Head of caudate nucleus (tissue), 42 donors: ENCODE measurements at regions not wholly inside any gene's neighbourhood (a gene's known extent, or its start where the extent isn't known, plus 50 kb on each side); places are given as distances from the start of the nearest gene placed in this dataset.
"Not testable (repeated sequence)": the region's sequence is repeated elsewhere in the genome, so short reads cannot be mapped to it uniquely, and the experiment has no call there.

Experiments
- DNase-seq, 42 donors: peaks; one replicate each; pipeline versions ENCODE4 v3.0.0 to v3.0.0-alpha.2; 2020 to 2021; ENCODE audit warnings: mixed read lengths in 7 of 42
- intact Hi-C: fragments of 100-400 bp; cut with DNase I; formaldehyde crosslinking; loops from one replicate; pipeline ENCODE4 v1.15.0; 2022

DNA sequence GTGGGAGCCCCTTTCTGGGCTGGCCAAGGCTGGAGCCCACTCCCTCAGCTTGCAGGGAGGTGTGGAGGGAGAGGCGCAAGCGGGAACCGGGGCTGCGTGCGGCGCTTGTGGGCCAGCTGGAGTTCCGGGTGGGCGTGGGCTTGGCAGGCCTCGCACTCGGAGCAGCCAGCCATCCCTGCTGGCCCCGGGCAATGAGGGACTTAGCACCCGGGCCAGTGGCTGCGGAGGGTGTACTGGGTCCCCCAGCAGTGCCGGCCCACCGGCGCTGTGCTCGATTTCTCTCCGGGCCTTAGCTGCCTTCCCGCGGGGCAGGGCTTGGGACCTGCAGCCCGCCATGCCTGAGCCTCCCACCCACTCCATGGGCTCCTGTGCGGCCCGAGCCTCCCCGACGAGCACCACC is 207.7 kb downstream of the EBLN2 start:
- intact Hi-C loops, DNase-seq: not testable (repeated sequence)

DNA sequence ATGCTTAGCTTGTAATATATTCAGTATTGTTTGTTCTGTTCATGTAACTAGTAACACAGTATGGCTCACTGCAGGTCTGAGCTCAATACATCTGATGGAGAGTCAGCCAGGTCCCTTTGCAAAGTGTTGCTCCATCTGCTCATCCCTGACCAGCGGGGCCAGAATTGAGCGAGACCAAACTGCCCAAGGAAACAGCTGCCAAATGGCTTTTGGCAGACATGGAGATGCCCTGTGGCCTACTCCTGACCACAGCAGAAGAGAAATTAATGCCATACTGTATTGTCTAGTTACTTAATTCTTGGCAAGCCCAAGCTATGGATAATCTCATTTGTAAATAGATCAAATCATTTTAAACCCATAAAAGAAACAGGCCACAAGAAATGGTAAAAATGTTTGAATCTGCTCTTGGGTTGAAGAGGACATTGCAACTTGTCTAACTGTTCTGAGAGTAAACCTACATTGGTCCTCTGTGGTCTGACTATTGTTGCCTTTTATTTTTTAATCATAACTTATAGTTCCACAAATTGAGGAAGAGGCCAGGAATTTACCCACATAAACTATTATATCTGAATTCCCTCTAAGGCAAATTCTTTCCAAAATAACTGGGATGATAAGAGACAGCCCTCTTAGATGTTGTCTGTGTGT is 209.5 kb downstream of the EBLN2 start:
- intact Hi-C loops, result no loop called here

DNA sequence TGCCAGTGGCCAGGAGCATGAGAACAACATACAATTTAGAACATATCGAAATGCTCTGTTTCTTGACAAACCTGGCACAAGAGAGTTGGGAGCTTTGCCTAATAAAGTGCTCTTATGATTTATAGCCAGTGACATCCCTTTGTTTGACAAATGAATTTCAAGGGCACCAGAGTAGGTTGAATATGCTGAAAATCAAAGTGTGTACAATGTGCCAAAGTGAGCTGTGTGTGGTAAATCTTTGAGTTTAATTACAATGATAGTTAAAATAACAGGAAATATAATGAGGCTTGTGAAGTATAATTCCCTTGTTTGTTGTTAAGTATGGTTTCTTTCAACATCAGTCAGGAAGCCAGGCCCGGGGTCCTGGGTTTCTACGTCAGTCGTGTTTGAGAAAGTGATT is 211.9 kb downstream of the EBLN2 start:
- intact Hi-C loops, result no loop called here
- DNase-seq, result no peak

More for the DNA sequence above, 209.5 kb downstream of the EBLN2 start:
- DNase-seq, result no peak

DNA sequence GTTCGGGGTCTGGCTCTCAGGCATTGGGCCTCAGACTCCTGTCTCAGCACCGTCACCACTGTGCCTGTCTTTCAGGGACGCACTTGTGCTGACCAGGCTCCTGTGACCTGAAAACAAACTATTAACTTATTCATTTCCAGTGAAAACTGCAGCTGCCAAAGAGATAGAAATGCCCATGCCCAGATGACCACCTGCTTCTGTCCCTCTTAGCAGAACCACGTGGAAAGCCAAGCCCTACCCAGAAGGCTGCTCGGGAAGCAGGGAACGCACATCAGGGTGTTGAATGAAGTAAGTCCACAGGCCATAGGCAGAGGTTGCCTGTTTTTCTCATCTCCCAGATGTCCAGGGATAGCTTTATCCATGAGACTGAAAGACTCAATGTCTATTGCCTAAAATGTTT is 219.3 kb downstream of the EBLN2 start:
- intact Hi-C loops, result no loop called here
- no peak for DNase-seq

DNA sequence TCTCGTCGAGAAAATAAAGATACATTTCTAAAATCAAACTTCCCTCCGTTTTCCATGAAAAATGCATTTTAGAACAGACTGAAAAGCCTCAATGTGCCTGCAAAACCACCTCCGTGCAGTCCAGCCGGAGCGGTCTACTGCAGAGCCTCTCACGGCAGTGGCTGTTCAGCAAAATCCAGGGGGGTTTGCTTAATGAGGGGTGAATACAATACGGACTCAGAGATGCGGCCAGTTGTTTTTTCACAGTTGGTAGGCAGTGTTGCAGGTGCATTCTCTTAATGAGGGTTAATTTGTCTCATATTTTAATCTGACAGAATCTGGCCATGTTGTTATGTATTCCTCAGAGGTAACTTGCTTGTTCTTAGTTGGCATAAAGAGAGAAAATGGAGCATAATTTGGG is 223.0 kb downstream of the EBLN2 start:
- intact Hi-C loops, result no loop called here
- DNase-seq, result peak in 4 of 42 donors; percentile 3 to 17 (median 10)

DNA sequence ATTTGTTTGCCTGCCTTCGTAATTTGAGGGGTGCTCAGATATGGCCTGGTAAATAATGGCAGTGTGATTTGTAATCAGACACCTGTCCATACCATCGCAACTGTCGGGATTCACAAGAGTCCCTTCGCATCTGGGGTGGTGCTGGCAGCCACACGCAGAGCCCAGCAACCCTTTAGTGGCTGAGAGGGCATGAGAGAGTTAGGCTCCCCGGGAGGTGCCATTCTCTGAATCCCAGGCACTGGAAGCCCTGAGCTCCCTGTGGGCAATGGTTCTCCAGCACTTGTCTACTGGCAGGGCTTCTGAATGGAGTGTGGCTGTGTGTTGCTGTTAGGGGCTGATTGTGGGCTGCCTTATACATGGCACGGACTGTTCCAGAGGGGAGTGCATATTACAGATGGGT is 230.1 kb downstream of the EBLN2 start:
- DNase-seq, result no peak
- intact Hi-C loops, result no loop called here

DNA sequence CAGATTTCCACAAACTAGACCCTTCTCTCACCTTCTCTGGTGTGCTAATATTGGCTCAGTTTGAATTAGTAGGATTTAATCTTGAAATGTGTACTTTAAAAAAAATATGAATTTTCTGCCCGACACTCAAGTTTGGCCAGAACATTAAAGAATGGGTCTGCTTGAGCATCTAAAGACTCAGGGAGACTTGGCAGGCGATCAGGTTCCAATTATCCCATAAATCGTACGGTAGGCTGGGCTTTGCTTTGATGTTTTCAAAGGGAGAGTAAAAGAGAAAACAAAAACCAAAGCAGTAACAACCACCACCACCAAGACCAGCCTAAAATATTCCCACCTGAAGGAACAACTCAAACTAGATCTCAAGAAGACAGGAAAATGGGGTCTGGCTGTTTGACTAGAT is 230.8 kb downstream of the EBLN2 start:
- intact Hi-C loops, result no loop called here
- no peak for DNase-seq

DNA sequence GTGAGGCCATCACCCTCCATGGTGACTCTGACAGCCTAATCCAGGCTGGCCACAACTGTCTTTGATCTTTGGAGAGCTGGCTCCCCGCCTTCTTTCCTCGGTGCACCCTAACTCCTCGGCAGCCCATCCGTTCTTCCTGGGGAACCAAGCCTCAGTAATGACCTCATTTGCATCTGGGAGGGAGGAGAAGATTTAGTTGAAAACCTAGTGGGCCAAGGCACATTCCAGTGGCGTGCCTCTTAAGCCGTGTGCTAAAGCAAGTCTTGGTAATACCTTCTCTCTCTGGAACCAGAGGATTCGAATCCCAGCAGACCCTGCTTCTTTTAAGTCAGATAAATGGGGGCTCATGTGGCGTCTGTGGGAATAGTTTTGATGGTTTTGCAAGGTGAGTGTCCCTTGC is 233.1 kb downstream of the EBLN2 start:
- intact Hi-C loops, result no loop called here

DNA sequence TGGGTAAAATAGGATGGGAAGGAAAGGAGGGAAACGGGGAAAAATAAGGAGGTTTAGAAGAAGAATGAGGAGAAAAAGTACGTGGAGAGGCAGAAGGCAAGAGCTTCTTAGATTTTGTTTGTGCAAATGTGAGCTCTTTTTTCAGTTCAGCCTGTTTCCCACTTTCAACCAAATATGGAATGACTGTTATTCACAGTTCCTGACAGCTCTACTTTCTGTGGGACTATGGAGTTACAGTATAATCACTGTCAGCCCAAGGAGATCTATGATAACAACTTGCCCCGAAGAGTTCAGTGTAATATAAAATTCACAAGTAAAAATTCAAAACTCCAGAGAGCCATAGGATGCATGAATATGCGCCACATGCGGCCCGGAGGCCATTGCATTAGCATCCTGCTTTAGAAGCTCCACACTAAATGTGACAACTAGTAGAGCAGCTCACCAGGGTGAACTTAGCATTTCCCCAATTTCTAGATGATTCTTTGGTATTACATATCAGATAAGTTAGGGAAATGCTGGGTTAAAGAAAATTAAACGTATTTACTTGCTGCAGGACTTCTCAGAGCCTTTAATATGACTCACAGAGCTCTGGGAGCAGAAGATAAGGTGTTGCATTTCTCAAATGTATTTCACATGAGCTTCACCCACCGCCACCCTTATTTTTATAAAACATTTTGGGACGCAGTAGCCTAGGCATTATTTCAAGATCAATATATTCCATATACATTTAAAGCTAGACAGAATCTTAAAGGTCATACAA is 234.6 kb downstream of the EBLN2 start:
- DNase-seq, result no peak
- intact Hi-C loops, result no loop called here

More for the DNA sequence above, 233.1 kb downstream of the EBLN2 start:
- DNase-seq, result no peak

DNA sequence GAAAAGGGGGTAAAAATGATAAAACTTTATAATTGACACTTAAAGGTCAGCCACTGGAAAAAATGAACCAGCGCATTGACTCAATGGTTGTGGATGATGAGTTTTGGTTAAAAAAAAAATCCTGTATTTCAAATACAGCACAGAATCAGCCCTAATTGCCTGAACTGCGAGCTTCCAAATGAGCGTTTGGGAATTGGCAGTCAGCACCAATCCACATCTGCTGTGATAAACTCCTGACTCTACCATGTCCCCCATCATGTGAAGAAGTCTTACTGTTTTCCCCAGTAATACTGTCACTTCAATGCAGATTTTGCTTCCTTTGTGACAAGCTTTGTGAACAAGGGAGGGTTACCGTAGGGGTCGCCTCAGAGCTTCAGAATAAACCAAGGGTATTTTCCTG is 235.4 kb downstream of the EBLN2 start:
- no peak for DNase-seq
- intact Hi-C loops, result no loop called here

DNA sequence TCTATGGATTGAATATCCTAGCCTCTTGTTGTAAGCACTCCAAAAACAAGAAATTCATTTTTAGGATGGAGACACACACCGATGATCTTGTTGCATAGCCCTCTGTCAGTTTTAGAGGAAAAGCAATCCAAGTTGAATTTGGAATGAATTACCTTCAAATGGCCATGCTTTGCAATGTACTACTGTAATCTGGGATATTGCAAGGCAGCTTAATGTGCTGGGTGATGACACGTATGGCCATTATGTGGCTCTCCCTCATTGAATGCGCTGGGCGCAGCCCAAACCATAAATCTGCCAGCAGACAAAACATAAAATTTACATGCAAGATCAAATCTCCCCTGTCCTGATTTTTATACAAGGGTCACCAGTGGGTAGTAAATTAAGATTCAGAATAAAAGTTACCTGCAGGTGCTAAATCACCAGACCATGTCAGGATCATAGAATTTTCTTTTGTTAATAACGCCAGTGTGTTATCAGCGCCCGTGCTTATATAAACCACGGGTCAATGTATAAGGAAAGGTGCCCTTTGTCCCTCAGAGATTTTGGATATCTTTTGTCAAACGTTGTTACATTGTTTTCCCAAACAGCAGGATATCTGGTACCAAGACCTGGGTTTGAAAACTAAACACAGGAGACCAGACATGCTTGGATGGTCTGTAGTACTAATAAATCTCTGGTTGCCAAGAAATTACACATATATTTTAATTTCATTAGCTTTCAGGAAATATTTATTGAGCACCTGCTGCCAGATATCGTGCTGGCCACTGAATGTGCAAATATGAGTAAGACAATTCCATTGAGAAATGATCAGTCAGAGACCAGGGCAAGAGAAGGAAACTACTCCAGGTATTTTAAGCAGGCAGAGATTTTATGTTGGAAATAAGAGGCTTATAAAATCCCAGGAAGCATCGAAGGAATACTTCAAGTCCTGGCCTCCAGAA is 237.1 kb downstream of the EBLN2 start:
- no peak for DNase-seq
- intact Hi-C loops, result no loop called here

DNA sequence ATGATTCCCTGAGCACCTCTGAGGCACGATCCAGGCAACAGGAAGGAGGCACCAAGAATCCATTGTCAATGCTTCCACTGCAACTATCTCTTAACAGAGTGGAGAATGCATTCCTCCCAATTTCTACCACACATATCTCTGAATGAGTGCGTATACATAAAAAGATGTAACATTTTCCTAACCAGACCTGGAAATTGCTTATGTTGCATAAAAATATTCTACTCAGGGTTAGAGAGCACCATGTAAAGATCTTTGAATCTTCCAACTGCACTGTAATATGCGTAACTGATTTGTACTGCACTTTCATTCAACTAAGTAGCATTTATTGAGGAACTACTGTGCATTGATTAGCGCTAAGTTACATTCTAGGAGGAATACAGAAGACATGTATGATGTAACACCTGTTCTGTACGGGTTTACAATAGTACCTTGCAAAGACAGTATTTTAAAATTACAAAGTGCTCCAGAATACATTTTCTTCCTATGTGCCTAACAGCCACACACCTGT is 237.8 kb downstream of the EBLN2 start:
- DNase-seq, result no peak
- intact Hi-C loops, result no loop called here

DNA sequence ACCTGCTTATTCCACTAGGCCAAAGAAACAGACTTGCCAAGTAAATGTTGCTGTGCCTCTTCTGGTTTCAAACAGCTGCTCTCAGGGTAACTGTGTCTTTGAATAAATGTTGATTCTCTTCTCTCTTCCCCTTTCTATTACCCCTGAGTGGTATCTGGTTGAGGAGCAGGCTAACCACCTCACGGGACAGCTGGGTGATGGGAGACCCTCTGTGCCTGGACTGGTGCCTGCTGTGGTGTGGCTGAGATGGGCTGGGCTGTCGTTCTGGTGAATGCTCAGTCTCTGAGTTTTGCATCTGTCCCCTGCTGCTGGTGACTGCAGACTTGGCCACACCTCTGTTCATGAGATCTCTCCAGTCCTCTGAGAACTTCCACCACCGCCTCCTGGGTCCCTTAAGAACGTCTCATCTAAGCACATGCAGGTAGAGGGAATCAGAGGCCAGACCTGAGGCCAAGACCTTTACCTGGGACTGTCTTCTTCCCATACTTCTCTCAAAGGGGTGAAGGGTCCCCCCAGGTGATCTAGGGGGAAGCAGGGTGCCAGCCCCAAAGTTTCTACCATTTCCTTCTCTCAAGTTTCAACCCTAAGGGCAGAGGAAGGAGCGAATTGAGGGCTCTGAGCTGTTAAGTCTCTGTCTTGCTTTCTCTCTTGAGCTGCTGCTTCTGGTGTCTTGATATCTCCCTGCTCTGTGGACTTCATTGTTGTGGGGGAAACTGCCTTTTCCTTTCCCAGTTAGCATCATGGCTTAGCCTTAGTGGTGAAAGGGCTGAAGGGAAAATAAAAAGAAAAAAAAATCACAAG is 252.9 kb downstream of the EBLN2 start:
- DNase-seq, result no peak

DNA sequence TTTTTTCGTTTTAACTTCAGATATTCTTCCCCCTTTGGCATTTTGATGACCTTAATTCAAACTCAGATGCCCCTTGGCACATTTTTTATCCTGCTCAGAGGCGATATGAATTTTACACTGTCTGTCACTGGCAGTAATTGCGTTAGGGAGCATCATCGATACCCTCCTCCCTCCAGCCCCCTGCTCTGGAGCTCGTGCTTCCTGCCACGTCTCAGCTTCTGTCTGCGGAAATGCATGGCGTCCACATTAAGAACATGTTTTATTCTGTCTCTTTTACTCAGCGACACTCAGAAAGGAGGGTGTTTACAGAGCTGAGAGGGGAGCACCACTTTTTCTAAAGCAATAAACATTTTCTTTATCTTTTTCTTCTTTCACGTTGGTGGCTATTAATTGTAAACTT is 254.2 kb downstream of the EBLN2 start:
- DNase-seq, result no peak
- intact Hi-C loops, result no loop called here

More for the DNA sequence above, 252.9 kb downstream of the EBLN2 start:
- intact Hi-C loops, result no loop called here

DNA sequence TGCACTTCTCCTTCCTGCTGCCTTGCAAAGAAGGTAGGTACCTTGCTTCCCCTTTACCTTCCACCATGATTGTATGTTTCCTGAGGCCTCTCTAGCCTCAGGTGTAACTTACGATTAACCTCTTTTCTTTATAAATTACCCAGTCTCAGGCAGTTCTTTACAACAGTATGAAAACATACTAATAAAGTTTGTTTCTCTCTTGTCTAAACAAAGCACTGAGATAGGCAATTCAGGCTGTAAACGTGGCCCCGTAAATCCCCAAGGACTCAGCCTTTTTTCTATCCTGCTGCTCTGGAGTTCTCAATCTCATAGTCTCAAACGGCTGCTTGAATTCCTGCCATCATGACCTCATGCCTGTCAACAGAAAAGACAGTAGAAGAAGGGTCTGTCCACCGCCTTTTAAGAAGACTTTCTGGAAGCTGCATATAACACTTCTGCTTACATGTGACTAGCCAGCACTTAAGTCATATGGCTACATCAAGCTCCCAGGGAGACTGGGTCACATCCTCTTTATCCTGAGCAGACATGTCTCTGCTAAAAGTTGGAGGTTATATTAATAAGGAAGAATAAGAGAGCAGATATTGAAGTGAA is 257.8 kb downstream of the EBLN2 start:
- intact Hi-C loops, result no loop called here
- DNase-seq, result no peak

DNA sequence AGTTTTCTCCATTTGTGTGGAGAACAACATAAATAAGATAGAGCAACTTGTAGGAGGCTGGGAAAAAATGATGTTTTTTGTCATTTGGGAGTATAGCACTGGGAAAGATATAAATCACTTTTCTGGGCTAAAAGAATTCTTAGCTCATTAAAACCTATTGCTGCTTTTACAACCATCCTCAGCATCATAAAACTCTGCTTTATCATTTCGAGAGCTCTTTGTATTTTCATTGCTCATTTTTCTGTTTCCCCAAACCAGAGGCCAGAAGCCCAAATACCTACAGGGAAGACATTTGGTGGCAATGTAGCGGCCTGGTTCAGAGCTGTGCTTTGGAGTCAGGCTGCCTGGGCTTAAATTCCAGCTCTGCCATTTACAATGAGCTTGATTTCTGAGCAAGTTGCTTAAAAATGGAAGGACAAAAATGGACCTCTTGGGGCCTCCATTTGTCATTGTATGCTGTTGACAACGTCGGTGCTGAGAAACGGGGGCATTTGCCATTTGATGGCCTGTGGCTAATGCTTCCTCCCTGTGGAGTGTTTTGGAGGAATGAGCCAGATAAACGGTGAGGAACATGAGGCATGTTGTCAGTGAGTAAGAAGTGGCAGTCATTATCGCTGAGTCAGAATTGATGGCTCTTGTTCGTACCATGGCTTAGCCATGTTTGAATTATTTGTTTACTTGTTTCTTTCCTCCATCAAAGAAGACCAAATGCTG is 260.0 kb downstream of the EBLN2 start:
- intact Hi-C loops, result no loop called here
- no peak for DNase-seq

DNA sequence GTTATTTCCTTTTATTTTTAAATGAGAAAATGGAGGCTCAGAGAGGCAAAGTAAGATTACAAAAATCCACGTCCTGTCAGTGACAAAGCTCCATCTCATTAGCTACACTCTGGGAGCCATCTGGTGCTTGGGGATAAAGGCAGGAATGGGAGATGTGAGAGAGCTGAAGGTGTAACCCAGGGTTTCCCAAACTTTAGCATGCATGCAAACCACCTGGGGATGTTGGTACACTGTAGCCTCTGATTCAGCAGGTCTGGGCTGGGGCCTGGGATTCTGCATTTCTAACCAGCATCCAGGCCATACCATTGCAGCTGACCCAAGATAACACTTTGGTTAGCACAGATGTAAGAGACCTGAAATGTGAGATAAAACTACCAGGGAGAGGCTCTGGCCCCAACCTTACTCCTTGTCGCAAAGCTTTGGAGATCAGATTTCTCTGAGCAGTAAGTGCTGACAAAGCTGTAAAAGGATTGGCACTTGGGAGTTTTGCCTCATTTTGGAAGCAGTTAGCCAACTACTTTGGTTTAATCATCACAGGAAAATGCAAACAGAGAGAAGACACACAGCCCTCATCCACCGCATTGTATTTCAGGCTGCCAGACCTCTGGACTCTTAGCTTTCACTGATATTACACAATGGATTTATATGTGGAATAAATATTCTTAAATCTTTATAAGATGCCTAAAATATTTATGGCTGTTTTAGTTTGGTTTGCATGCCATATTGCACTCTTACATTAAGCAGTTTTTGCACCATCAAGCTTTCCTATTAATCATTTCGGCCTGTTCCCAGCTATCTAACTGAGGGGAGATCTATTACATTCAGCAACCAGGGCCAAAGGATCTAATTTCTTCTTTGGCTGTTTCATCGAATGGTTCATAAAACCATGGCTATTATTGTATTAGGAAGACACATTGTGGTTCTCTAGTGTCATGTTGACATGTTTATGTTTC is 263.0 kb downstream of the EBLN2 start:
- DNase-seq, result no peak
- intact Hi-C loops, result no loop called here
